ENCODE measurements at regions not wholly inside any gene's neighbourhood (a gene's known extent, or its start where the extent isn't known, plus 50 kb on each side); places are given as distances from the start of the nearest gene placed in this dataset.

DNA sequence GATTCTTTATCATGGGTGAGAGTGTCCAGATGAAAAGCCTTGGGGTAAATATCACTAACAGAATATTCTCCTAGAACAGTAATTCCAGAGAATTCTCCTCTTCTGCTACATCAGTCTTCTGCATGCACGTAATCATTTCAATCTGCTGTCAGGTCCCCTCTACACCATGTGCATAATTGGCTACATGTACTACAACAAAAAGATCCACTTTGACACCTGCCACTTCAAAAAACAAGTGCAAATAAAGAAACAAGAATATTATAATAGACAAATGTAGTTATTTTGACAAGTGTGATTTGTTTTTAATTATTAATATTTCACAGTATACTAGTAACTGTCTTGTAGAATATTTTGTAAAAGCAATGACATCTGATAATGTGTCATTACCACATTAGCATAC lies 154.2 kb downstream of the SAMD5 start:
- Histone ChIP-seq H2AFZ (replicated peaks; ENCODE audit: low read length, poor library complexity) (no peak overlapping the region), H3K4ac (ENCODE audit: low read depth, low read length) (no peak overlapping the region), H4K5ac (ENCODE audit: low read depth, low read length) (no peak overlapping the region), H3K14ac (replicated peaks; ENCODE audit: low read depth, low read length) (no peak overlapping the region), H4K91ac (ENCODE audit: insufficient read depth, low read depth, low read length) (no peak overlapping the region), H3K9me1 (ENCODE audit: insufficient read depth, low read length) (no peaks in the 10 kb centered on the region), H2BK15ac (ENCODE audit: low read depth, low read length) (no peak overlapping the region), H3K36me3 (ENCODE audit: control insufficient read depth, insufficient read depth, low read length) (no peaks in the 10 kb centered on the region), H3K4me3 (ENCODE audit: insufficient read depth, low read depth, low read length) (no peak overlapping the region), H3K9ac (ENCODE audit: low read depth, low read length) (no peak overlapping the region), H2AK5ac (ENCODE audit: low read depth, low read length) (no peak overlapping the region), H3K4me1 (ENCODE audit: control insufficient read depth, insufficient read depth, low read length) (no peaks in the 10 kb centered on the region), H3K27me3 (ENCODE audit: control insufficient read depth, insufficient read depth, low read length) (no peaks in the 10 kb centered on the region), H3K23ac (ENCODE audit: low read depth, low read length) (no peak overlapping the region), H2BK20ac (ENCODE audit: low read depth, low read length) (no peak overlapping the region), H3K56ac (ENCODE audit: extremely low read depth, insufficient read depth, low read length) (no peak overlapping the region), H3K18ac (ENCODE audit: low read depth, low read length) (no peak overlapping the region), H3K4me2 (ENCODE audit: low read depth, low read length) (no peak overlapping the region), H3K79me1 (ENCODE audit: low read depth in 1 of 2, low read length in 2 of 2) (no peaks in the 10 kb centered on the region), H3K9me3 (ENCODE audit: control insufficient read depth, insufficient read depth, low read length) (no peaks in the 10 kb centered on the region), H4K8ac (ENCODE audit: low read depth in 2 of 2, low read length in 2 of 2) (no peak overlapping the region), H4K20me1 (ENCODE audit: insufficient read depth, low read length) (no peaks in the 10 kb centered on the region), H2BK5ac (ENCODE audit: low read depth, low read length, poor library complexity, severe bottlenecking) (no peak overlapping the region), H2BK120ac (ENCODE audit: low read depth, low read length) (no peak overlapping the region), H2AK9ac (replicated peaks; ENCODE audit: low read depth, low read length, poor library complexity) (no peak overlapping the region), H3K27ac (ENCODE audit: insufficient read depth, low read length) (no peak overlapping the region)
- ATAC-seq (ENCODE audit: low read depth) (no peak), DNase-seq (no peak)
- WGBS, 2 experiments (ENCODE audit: extremely low coverage in 2 of 2, insufficient read length in 1 of 2) = no CpG with 5 or more reads among the region's 1 CpG
- intact Hi-C loops (cut with micrococcal nuclease) (no loop called here), in situ Hi-C loops (cut with MboI; ENCODE audit: low sequenced_read_pairs) (no loop called here), dilution Hi-C loops (cut with HindIII; ENCODE audit: low sequenced_read_pairs, unreplicated experiment) (no loop called here)
- ChIA-PET CTCF (interaction anchor here (0.6 kb wide), 1 partner anchor 74 kb away, joined by 5 read pairs; no protein-coding TSS in a partner anchor), POLR2A (ENCODE audit: unreplicated experiment) (no interaction called here)
- TF ChIP-seq CHD1 (IDR thresholded peaks at IDR 0.05; ENCODE audit: low read depth, low read length) (no peak), MXI1 (IDR thresholded peaks at IDR 0.05; ENCODE audit: borderline replicate concordance, low read depth, low read length) (no peak), MAZ (IDR thresholded peaks at IDR 0.05; ENCODE audit: borderline replicate concordance, low read depth, low read length) (no peak), NFE2L2 (IDR thresholded peaks at IDR 0.05; ENCODE audit: low read depth, low read length) (no peak), BHLHE40 (IDR thresholded peaks at IDR 0.05; ENCODE audit: low read depth, low read length) (no peak), RAD21 (IDR thresholded peaks at IDR 0.05; ENCODE audit: low read length) (no peak), RCOR1 (IDR thresholded peaks at IDR 0.05; ENCODE audit: insufficient replicate concordance, low read length) (no peak), MAFK (IDR thresholded peaks at IDR 0.05; ENCODE audit: low read depth, low read length) (no peak)
- no TSS peak for BruUV-seq (replicated peaks)

All from IMR-90 (cell line).